CD4-positive, CD25-positive, alpha-beta regulatory T cell (primary cell): ENCODE measurements at regions not wholly inside any gene's neighbourhood (a gene's known extent, or its start where the extent isn't known, plus 50 kb on each side); places are given as distances from the start of the nearest gene placed in this dataset.

ENCODE experiments used
- ATAC-seq, 2 donors: fragments of 150-1000 bp; cut with Tn5 transposase; one replicate each; pipeline ENCODE4 v1.10.0; 2021; ENCODE audit warnings: low read depth in 2 of 2, moderate number of reproducible peaks in 2 of 2, moderate library complexity in 1 of 2
- DNase-seq, 3 donors: peaks; one replicate each; pipeline versions ENCODE4 v3.0.0 to v3.0.0-alpha.2; 2012 to 2022; ENCODE audit warnings: mixed read lengths in 1 of 3
- H3K27ac ChIP-seq: one replicate; pipeline ENCODE4 v1.7.0; 2013; ENCODE audit warnings: mild to moderate bottlenecking, low read length; ENCODE audit not compliant: insufficient read depth, poor library complexity, severe bottlenecking
- H3K27me3 ChIP-seq: one replicate; pipeline ENCODE4 v1.7.0; 2013; ENCODE audit warnings: low read length; ENCODE audit not compliant: control insufficient read depth, insufficient read depth
- H3K36me3 ChIP-seq: one replicate; pipeline ENCODE4 v1.7.0; 2013; ENCODE audit warnings: mild to moderate bottlenecking, low read length, moderate library complexity; ENCODE audit not compliant: control insufficient read depth, insufficient read depth
- H3K4me1 ChIP-seq: 2 replicates; pipeline ENCODE4 v1.7.0; 2013; ENCODE audit warnings: mild to moderate bottlenecking, low read length; ENCODE audit not compliant: insufficient read depth, control insufficient read depth, poor library complexity, severe bottlenecking
- H3K4me3 ChIP-seq: one replicate; pipeline ENCODE4 v1.7.0; 2013; ENCODE audit warnings: low read depth, mild to moderate bottlenecking, low read length, moderate library complexity
- H3K9me3 ChIP-seq, 2 experiments: 1 replicate in 1 of 2; 2 replicates in 1 of 2; pipeline ENCODE4 v1.7.0; 2013; ENCODE audit warnings: low read length in 2 of 2, mild to moderate bottlenecking in 1 of 2, moderate library complexity in 1 of 2; ENCODE audit not compliant: control insufficient read depth in 2 of 2
- H3K27ac Mint-ChIP-seq, 3 donors: one replicate each; pipeline ENCODE4 v1.8.0; 2020 to 2022; ENCODE audit warnings: mild to moderate bottlenecking in 3 of 3, mixed read lengths in 3 of 3, moderate library complexity in 2 of 3
- H3K27me3 Mint-ChIP-seq: one replicate; pipeline ENCODE4 v1.8.0; 2022; ENCODE audit warnings: mild to moderate bottlenecking, mixed read lengths
- H3K36me3 Mint-ChIP-seq: one replicate; pipeline ENCODE4 v1.8.0; 2020; ENCODE audit warnings: mixed read lengths
- H3K4me1 Mint-ChIP-seq, 4 donors: one replicate each; pipeline ENCODE4 v1.8.0; 2020 to 2022; ENCODE audit warnings: mixed read lengths in 4 of 4, mild to moderate bottlenecking in 1 of 4
- H3K4me3 Mint-ChIP-seq, 4 donors: one replicate each; pipeline ENCODE4 v1.8.0; 2020 to 2022; ENCODE audit warnings: mild to moderate bottlenecking in 4 of 4, mixed read lengths in 4 of 4, moderate library complexity in 3 of 4
- H3K9me3 Mint-ChIP-seq, 7 donors: one replicate each; pipeline ENCODE4 v1.8.0; 2020 to 2022; ENCODE audit warnings: mixed read lengths in 7 of 7, mild to moderate bottlenecking in 3 of 7, moderate library complexity in 2 of 7

DNA sequence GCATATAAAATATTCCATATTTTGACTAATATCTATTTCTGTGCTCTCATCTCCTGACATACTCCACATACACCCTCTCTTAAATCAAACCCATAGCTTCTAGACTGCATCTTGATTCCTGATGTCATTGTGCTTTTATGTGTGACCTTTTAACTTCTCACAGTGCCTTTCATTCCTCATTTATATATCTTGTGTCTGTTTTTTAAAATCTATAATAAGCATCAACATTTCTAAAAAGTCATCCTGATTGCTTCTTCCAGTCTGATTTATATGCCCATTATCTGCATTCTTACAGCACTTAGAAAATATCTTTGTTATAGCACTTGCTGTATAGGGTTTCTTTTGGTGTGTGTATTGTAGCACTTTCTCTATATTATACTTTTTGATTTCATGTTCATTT lies 190.1 kb upstream of the ITM2A start:
- Histone ChIP-seq H3K4me3 (no peak overlapping the region), H3K27ac (no peak overlapping the region), H3K36me3 (no peaks in the 10 kb centered on the region), H3K4me1 (no peaks in the 10 kb centered on the region), H3K27me3 (no peaks in the 10 kb centered on the region), H3K9me3 (no peaks in the 10 kb centered on the region)
- Mint-ChIP-seq H3K27me3 (no peaks in the 10 kb centered on the region), H3K36me3 (no peaks in the 10 kb centered on the region), H3K4me3 (no peak overlapping the region), H3K27ac (no peak overlapping the region), H3K4me1 (no peaks in the 10 kb centered on the region), H3K9me3 (peaks cover 0 to 1% (median 0%) of the 10 kb centered on the region in 7 donors)
- no peak for DNase-seq
- no peak for ATAC-seq

GRCh38 chrX:79556800-79557199 lies 189.7 kb upstream of the ITM2A start:
- H3K27ac ChIP-seq, result no peak overlapping the region
- H3K4me1 Mint-ChIP-seq, result no peaks in the 10 kb centered on the region
- H3K4me1 ChIP-seq, result no peaks in the 10 kb centered on the region
- H3K36me3 ChIP-seq, result no peaks in the 10 kb centered on the region
- H3K4me3 ChIP-seq, result no peak overlapping the region
- no peak overlapping the region for H3K4me3 Mint-ChIP-seq
- H3K27me3 ChIP-seq, result no peaks in the 10 kb centered on the region
- DNase-seq (no peak), ATAC-seq (no peak)
- H3K27me3 Mint-ChIP-seq, result no peaks in the 10 kb centered on the region
- H3K9me3 ChIP-seq, result no peaks in the 10 kb centered on the region
- H3K27ac Mint-ChIP-seq, result no peak overlapping the region
- peaks cover 0 to 1% (median 0%) of the 10 kb centered on the region in 7 donors for H3K9me3 Mint-ChIP-seq
- H3K36me3 Mint-ChIP-seq, result no peaks in the 10 kb centered on the region

GRCh38 chrX:79530310-79531108 lies 163.4 kb upstream of the ITM2A start:
- H3K27ac Mint-ChIP-seq, result no peak overlapping the region
- no peak overlapping the region for H3K27ac ChIP-seq
- no peak overlapping the region for H3K4me3 ChIP-seq
- H3K4me3 Mint-ChIP-seq, result no peak overlapping the region
- no peak for DNase-seq
- H3K27me3 Mint-ChIP-seq, result no peaks in the 10 kb centered on the region
- ATAC-seq, result no peak
- no peaks in the 10 kb centered on the region for H3K36me3 ChIP-seq
- no peaks in the 10 kb centered on the region for H3K4me1 ChIP-seq
- H3K27me3 ChIP-seq, result no peaks in the 10 kb centered on the region
- H3K4me1 Mint-ChIP-seq, result no peaks in the 10 kb centered on the region
- no peaks in the 10 kb centered on the region for H3K36me3 Mint-ChIP-seq
- peaks cover 0 to 7% (median 0%) of the 10 kb centered on the region in 7 donors for H3K9me3 Mint-ChIP-seq
- H3K9me3 ChIP-seq, result peaks cover 0 to 1% of the 10 kb centered on the region in 2 experiments

GRCh38 chrX:79524642-79525041 lies 157.5 kb upstream of the ITM2A start:
- no peaks in the 10 kb centered on the region for H3K36me3 ChIP-seq
- Mint-ChIP-seq H3K36me3 (no peaks in the 10 kb centered on the region), H3K4me3 (no peak overlapping the region), H3K27me3 (no peaks in the 10 kb centered on the region), H3K4me1 (no peaks in the 10 kb centered on the region), H3K9me3 (peaks cover 0 to 10% (median 5%) of the 10 kb centered on the region in 7 donors), H3K27ac (no peak overlapping the region)
- no peak overlapping the region for H3K4me3 ChIP-seq
- no peaks in the 10 kb centered on the region for H3K27me3 ChIP-seq
- H3K27ac ChIP-seq, result no peak overlapping the region
- no peaks in the 10 kb centered on the region for H3K4me1 ChIP-seq
- ATAC-seq (no peak), DNase-seq (peak in 1 of 3 donors; percentile 0)
- peaks cover 3 to 7% of the 10 kb centered on the region in 2 experiments for H3K9me3 ChIP-seq

DNA sequence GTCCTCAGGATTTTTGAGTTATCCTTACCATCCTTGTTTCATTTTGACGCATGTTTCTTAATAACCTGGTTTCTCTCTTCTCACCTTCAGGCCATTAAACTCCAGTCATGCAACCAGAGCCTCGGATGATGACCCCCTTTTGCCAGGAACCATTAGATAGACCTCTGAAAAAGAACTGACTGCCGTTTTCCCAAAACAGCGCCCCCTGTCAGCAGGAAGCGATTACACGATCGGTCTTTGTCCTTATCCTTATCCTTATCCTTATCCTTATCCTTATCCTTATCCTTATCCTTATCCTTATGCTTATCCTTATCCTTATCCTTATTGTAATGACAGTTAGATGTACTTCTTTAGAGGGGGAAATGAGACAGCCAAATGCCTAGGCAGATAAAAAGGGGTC lies 148.4 kb upstream of the ITM2A start:
- peaks cover 0 to 6% (median 0%) of the 10 kb centered on the region in 7 donors for H3K9me3 Mint-ChIP-seq
- no peaks in the 10 kb centered on the region for H3K4me1 Mint-ChIP-seq

DNA sequence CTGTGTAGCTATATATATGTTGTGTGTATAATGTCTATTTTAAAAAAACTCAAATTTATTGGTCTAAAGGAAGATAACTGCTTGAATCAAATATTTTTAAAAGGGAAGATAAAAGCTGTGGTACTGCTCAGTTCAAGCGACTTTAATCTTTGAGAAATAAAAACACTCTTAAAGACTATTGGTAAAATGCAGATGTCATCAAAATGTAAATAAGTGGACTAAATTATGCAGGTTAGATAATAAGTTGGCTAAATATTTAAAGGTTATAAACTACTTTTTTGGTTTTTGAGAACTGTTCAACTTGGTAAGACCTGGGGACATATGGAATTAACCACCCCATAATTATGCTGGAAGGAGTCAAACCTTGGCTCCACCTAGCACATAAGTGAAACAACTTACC lies 144.7 kb upstream of the ITM2A start:
- no peak overlapping the region for H3K4me3 Mint-ChIP-seq
- H3K9me3 Mint-ChIP-seq, result peaks cover 0 to 2% (median 0%) of the 10 kb centered on the region in 7 donors
- ATAC-seq, result no peak
- H3K27me3 Mint-ChIP-seq, result no peaks in the 10 kb centered on the region
- no peak overlapping the region for H3K27ac Mint-ChIP-seq
- Histone ChIP-seq H3K9me3 (no peaks in the 10 kb centered on the region), H3K27me3 (no peaks in the 10 kb centered on the region), H3K4me3 (no peak overlapping the region), H3K4me1 (no peaks in the 10 kb centered on the region), H3K36me3 (no peaks in the 10 kb centered on the region), H3K27ac (no peak overlapping the region)
- no peaks in the 10 kb centered on the region for H3K36me3 Mint-ChIP-seq
- no peak for DNase-seq
- no peaks in the 10 kb centered on the region for H3K4me1 Mint-ChIP-seq

More for the DNA sequence above, 148.4 kb upstream of the ITM2A start:
- H3K9me3 ChIP-seq, result no peaks in the 10 kb centered on the region
- H3K4me3 ChIP-seq, result no peak overlapping the region
- ATAC-seq (no peak), DNase-seq (no peak)
- H3K4me3 Mint-ChIP-seq, result no peak overlapping the region
- no peaks in the 10 kb centered on the region for H3K27me3 ChIP-seq
- no peaks in the 10 kb centered on the region for H3K27me3 Mint-ChIP-seq
- H3K36me3 ChIP-seq, result no peaks in the 10 kb centered on the region
- H3K4me1 ChIP-seq, result no peaks in the 10 kb centered on the region
- H3K27ac Mint-ChIP-seq, result no peak overlapping the region
- no peaks in the 10 kb centered on the region for H3K36me3 Mint-ChIP-seq
- no peak overlapping the region for H3K27ac ChIP-seq

DNA sequence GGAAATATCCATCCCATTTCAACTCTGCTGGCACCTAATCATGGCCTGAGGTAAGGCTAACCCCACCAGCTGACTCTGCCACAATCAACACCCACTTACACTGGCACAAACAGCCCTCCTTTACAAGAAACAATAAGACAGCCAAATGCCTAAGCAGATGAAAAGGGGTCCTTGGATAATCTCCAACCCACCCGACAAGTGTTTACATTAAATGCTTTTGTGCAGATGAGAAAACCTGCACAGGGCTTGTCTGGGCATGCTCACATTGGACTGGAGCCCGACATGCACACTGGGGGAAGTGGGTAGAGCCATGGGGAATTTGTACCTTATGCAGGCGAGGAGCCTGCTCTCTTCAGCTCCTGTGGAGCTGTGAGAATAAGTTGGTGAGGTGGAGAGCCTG lies 138.9 kb upstream of the ITM2A start:
- Mint-ChIP-seq H3K9me3 (peaks cover 0 to 7% (median 0%) of the 10 kb centered on the region in 7 donors), H3K36me3 (no peaks in the 10 kb centered on the region), H3K4me3 (no peak overlapping the region), H3K27me3 (no peaks in the 10 kb centered on the region), H3K27ac (no peak overlapping the region), H3K4me1 (no peaks in the 10 kb centered on the region)
- Histone ChIP-seq H3K36me3 (no peaks in the 10 kb centered on the region), H3K9me3 (no peaks in the 10 kb centered on the region), H3K27me3 (no peaks in the 10 kb centered on the region), H3K27ac (no peak overlapping the region), H3K4me1 (no peaks in the 10 kb centered on the region), H3K4me3 (no peak overlapping the region)
- ATAC-seq (no peak), DNase-seq (no peak)

DNA sequence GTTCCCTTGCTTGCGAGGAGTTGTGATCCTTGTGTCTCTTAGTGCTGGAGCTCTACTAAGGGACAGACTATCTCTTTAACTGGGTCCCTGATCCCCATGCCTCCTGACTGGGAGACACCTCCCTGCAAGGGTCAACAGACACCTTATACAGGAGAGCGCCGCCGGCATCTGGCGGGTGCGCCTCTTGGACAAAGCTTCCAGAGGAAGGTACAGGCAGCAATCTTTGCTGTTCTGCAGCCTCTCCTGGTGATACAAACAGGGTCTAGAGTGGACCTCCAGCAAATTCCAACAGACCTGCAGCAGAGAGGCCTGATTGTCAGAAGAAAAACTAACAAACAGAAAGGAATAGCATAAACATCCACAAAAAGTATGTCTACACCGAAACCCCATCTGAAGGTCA lies 115.6 kb upstream of the ITM2A start:
- H3K27me3 Mint-ChIP-seq, result no peaks in the 10 kb centered on the region
- H3K4me1 Mint-ChIP-seq, result no peaks in the 10 kb centered on the region
- Histone ChIP-seq H3K27ac (no peak overlapping the region), H3K9me3 (no peaks in the 10 kb centered on the region), H3K4me3 (no peak overlapping the region), H3K27me3 (no peaks in the 10 kb centered on the region), H3K4me1 (no peaks in the 10 kb centered on the region), H3K36me3 (no peaks in the 10 kb centered on the region)
- no peak for ATAC-seq
- no peaks in the 10 kb centered on the region for H3K36me3 Mint-ChIP-seq
- DNase-seq, result no peak
- peak overlapping the region in 1 of 4 donors; percentile 38 for H3K4me3 Mint-ChIP-seq
- peaks cover 0 to 9% (median 4%) of the 10 kb centered on the region in 7 donors for H3K9me3 Mint-ChIP-seq
- no peak overlapping the region for H3K27ac Mint-ChIP-seq
